PFSK-1 (cell line): ENCODE measurements at regions not wholly inside any gene's neighbourhood (a gene's known extent, or its start where the extent isn't known, plus 50 kb on each side); places are given as distances from the start of the nearest gene placed in this dataset.

Experiments
- FOXP2 ChIP-seq: optimal IDR thresholded peaks from 2 replicates; pipeline ENCODE3; 2011; ENCODE audit warnings: borderline replicate concordance, control low read depth, inconsistent platforms; ENCODE audit not compliant: insufficient read depth; ENCODE audit errors: extremely low read length, extremely low read depth
- POLR2AphosphoS5 ChIP-seq: IDR thresholded peaks from 2 replicates; pipeline ENCODE4 v1.6.1; 2012; ENCODE audit warnings: low read depth, mild to moderate bottlenecking, control low read depth, low read length, moderate library complexity
- SIN3A ChIP-seq: IDR thresholded peaks from 2 replicates; pipeline ENCODE4 v1.6.1; 2012; ENCODE audit warnings: mild to moderate bottlenecking, low read length, moderate library complexity, borderline replicate concordance; ENCODE audit not compliant: insufficient read depth
- TAF1 ChIP-seq: IDR thresholded peaks from 2 replicates; pipeline ENCODE4 v1.6.1; 2012; ENCODE audit warnings: low read length, control low read depth, borderline replicate concordance; ENCODE audit not compliant: insufficient read depth
- TF ChIP-seq, protein P1 (sequence below), 2 experiments: IDR thresholded peaks; 2 replicates each; pipeline versions ENCODE4 v1.6.1 to v1.8.0; 2011 to 2012; ENCODE audit warnings: low read depth in 2 of 2, low read length in 2 of 2, control low read depth in 1 of 2, inconsistent platforms in 1 of 2, mild to moderate bottlenecking in 1 of 2, moderate library complexity in 1 of 2; ENCODE audit not compliant: insufficient read depth in 1 of 2

DNA sequence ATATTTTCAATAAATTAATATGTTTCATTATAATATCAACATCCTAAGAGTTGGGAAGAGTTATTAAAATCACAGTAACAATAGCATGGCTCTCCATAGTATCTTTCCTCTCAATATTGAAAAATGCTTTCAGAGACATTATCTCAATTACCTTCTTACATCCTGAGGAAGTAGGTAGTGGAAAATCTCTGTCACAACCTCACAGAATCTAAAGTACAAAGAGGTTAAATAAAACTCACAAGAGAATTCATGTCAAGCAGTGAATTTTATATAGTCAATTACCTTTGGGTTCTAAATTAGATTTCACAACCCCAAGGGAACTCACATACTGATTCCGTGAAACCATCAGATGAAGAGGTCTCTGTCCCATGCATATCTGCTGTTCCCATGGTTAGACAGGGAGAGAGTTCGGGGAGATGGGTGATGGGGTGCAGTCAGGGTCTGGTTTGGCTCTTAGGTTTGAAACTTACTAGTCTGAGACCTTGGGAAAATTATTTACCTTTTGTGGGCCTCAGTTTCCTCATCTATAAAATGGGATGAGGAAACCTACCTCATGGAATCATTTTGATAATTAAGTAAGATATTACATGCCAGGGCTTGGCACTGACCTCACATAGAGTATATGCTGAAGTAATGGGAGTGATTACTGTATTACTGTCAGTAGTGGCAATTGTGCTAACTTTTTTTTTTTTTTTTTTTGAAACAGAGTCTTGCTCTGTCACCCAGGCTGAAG, 74.0 kb upstream of the SNX9 start:
- TF ChIP-seq FOXP2 (no peak), TAF1 (no peak), SIN3A (no peak), POLR2AphosphoS5 (no peak)
- TF ChIP-seq, protein P1, sequence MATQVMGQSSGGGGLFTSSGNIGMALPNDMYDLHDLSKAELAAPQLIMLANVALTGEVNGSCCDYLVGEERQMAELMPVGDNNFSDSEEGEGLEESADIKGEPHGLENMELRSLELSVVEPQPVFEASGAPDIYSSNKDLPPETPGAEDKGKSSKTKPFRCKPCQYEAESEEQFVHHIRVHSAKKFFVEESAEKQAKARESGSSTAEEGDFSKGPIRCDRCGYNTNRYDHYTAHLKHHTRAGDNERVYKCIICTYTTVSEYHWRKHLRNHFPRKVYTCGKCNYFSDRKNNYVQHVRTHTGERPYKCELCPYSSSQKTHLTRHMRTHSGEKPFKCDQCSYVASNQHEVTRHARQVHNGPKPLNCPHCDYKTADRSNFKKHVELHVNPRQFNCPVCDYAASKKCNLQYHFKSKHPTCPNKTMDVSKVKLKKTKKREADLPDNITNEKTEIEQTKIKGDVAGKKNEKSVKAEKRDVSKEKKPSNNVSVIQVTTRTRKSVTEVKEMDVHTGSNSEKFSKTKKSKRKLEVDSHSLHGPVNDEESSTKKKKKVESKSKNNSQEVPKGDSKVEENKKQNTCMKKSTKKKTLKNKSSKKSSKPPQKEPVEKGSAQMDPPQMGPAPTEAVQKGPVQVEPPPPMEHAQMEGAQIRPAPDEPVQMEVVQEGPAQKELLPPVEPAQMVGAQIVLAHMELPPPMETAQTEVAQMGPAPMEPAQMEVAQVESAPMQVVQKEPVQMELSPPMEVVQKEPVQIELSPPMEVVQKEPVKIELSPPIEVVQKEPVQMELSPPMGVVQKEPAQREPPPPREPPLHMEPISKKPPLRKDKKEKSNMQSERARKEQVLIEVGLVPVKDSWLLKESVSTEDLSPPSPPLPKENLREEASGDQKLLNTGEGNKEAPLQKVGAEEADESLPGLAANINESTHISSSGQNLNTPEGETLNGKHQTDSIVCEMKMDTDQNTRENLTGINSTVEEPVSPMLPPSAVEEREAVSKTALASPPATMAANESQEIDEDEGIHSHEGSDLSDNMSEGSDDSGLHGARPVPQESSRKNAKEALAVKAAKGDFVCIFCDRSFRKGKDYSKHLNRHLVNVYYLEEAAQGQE (IDR thresholded peaks at IDR 0.05; ENCODE audit: insufficient read depth in 1 of 2, low read depth in 2 of 2, low read length in 2 of 2), result no peak

DNA sequence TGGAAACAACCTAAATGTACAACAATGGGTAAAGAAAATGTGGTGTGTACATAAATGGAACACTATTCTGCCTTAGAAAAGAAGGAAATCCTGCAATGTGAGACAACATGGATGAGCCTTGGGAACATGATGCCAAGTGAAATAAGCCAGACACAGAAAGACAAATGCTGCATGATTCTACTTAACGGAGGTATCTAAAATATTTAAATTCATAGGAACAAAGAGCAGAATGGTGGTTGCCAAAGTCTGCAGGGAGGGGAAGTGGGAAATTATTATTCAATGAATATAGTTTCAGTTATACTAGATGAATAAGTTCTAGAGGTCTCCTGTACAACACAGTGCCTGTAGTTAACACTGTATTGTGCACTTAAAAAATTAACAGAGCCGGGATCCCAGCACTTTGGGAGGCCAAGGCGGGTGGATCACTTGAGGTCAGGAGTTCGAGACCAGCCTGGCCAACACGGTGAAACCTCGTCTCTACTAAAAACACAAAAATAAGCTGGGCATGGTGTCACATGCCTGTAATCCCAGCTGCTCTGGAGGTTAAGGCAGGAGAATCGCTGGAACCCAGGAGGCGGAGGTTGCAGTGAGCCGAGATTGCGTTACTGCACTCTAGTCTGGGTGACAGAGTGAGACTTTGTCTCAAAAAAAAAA, 71.4 kb upstream of the SNX9 start:
- TF ChIP-seq SIN3A (no peak), FOXP2 (no peak), TAF1 (no peak)

DNA sequence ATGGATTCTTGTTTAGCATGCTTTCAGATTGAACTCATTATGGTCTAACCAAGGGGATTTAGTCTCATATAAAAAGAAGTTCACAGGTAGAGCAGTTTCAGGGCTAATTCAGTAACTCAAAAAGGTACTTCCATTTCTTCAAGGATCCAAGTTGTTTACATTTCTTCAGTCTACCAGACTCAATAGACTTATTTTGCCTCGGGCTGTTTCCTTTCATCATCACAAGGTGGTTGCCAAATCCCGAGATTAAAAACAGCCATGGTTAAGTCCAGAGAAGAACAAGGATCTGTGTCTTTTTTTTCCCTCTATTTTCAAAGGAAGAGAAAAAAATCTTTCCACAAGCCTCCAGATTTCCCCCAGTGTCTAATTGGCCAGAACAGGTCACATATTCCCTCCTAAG, 69.8 kb upstream of the SNX9 start:
- TF ChIP-seq FOXP2, result no peak
- TF ChIP-seq, protein P1 (IDR thresholded peaks at IDR 0.05; ENCODE audit: insufficient read depth in 1 of 2, low read depth in 2 of 2, low read length in 2 of 2), result no peak
- TF ChIP-seq TAF1, result no peak

DNA sequence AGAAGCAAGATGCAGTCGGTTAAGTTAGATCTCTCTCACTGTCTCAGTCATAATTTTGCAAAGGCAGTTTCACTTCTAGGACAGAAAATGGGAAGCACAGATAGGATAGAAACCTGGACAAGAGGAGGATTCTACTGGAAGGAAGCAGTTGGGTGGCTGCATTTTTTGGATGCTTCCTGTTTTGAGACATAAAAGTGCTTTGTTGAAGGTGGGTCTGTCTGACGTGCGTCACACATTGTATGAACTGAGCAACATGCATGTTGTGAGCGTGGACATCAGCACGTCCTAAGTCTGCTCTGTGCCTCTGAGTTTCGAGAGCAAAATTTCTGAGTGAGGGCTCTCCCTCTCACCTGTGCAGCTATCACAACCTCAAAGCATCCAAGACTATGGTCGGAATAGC, 68.7 kb upstream of the SNX9 start:
- TF ChIP-seq POLR2AphosphoS5, result no peak
- TF ChIP-seq, protein P1 (IDR thresholded peaks at IDR 0.05; ENCODE audit: insufficient read depth in 1 of 2, low read depth in 2 of 2, low read length in 2 of 2), result no peak
- no peak for TF ChIP-seq TAF1
- TF ChIP-seq FOXP2, result no peak
- TF ChIP-seq SIN3A, result no peak

DNA sequence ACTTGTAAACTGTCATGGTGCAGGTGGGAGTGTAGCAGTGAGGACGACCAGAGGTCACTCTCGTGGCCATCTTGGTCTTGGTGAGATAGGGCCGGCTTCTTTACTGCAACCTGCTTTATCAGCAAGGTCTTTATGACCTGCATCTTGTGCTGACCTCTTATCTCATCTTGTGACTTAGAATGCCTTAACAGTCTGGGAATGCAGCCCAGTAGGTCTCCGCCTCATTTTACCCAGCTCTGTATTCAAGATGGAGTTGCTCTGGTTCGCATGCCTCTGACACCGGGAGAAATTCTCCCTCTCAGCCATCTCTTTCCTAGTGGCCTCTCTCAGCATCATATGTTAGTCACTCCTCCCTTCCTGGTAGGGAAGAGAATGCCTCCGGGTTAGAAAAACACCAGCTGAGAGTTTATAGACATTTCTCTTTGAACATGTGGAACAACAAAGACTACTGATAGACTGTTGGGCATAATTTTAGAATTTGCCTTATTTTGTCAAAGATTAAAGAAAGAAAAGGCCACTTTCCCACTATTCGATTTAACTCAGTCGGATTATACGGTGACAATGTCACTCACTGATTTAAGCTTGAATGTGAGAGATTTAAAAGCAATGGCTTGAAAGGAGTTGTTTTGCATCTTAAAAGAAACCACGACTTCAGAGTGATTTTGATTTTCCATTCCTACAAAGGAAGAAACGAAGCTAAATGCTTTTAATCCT, 67.9 kb upstream of the SNX9 start:
- TF ChIP-seq TAF1 (no peak), POLR2AphosphoS5 (no peak), FOXP2 (no peak), SIN3A (no peak)
- TF ChIP-seq, protein P1 (IDR thresholded peaks at IDR 0.05; ENCODE audit: insufficient read depth in 1 of 2, low read depth in 2 of 2, low read length in 2 of 2), result no peak
